PC-3 (cell line): ENCODE measurements at regions not wholly inside any gene's neighbourhood (a gene's known extent, or its start where the extent isn't known, plus 50 kb on each side); places are given as distances from the start of the nearest gene placed in this dataset.

ENCODE experiments used
- EZH2 ChIP-seq: fragments of 300-600 bp; sonication (generic); IDR thresholded peaks from one replicate; pipeline ENCODE4 v1.6.1; 2017; ENCODE audit warnings: antibody characterized with exemption, mild to moderate bottlenecking, low read length; ENCODE audit not compliant: unreplicated experiment
- EZH2phosphoT487 ChIP-seq: fragments of 300-600 bp; sonication (generic); IDR thresholded peaks from 2 replicates; pipeline ENCODE4 v1.6.1; 2018; ENCODE audit warnings: mild to moderate bottlenecking, antibody characterized with exemption, low read length, borderline replicate concordance
- TF ChIP-seq, protein P1 (sequence below): fragments of 300-600 bp; sonication (generic); conservative IDR thresholded peaks from 2 replicates; pipeline ENCODE4 v1.5.1; 2017; ENCODE audit warnings: antibody characterized with exemption, low read depth, mild to moderate bottlenecking, low read length

DNA sequence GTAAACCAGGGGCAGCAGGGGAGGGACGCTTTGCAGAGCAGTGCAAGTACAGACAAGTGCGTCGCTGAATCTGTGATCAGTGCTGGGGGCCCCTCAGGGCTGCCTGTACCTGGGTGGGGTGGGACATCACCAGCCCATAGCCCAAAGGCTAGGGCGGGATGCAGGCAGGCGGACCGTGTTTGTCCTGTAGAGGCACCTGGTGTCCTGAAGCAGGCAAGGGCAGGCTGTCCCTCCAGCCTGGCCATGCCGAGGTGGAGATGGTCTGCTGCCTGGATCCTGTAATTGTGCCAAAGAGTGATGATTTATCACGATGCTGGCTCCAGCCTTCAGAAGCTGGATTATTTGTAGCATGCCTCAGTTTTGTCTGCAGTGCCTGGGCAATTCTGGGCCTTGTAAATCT, 137.9 kb upstream of the GSE1 start:
- TF ChIP-seq, protein P1, sequence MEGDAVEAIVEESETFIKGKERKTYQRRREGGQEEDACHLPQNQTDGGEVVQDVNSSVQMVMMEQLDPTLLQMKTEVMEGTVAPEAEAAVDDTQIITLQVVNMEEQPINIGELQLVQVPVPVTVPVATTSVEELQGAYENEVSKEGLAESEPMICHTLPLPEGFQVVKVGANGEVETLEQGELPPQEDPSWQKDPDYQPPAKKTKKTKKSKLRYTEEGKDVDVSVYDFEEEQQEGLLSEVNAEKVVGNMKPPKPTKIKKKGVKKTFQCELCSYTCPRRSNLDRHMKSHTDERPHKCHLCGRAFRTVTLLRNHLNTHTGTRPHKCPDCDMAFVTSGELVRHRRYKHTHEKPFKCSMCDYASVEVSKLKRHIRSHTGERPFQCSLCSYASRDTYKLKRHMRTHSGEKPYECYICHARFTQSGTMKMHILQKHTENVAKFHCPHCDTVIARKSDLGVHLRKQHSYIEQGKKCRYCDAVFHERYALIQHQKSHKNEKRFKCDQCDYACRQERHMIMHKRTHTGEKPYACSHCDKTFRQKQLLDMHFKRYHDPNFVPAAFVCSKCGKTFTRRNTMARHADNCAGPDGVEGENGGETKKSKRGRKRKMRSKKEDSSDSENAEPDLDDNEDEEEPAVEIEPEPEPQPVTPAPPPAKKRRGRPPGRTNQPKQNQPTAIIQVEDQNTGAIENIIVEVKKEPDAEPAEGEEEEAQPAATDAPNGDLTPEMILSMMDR, result no peak
- no peak for TF ChIP-seq EZH2
- TF ChIP-seq EZH2phosphoT487, result no peak
